Panc1 (cell line): ENCODE measurements at regions not wholly inside any gene's neighbourhood (a gene's known extent, or its start where the extent isn't known, plus 50 kb on each side); places are given as distances from the start of the nearest gene placed in this dataset.

Source experiments
- ATAC-seq: fragments of 200-7000 bp; cut with Tn5 transposase; 2 replicates; pipeline ENCODE4 v1.9.1; 2020; ENCODE audit warnings: mild to moderate bottlenecking, moderate library complexity
- BruUV-seq: library from RNA; stranded (reverse); fragments of 400-500 nt; replicated peaks from 2 replicates; lab custom pipeline; 2021; lab: Mats Ljungman, UMichigan
- CTCF ChIA-PET: fragments of 300-600 bp; sonication (Branson Sonifier 250); formaldehyde crosslinking; loops from one replicate; lab custom pipeline; 2022; ENCODE audit warnings: antibody characterized with exemption; lab: Charles Lee
- POLR2A ChIA-PET: fragments of 300-600 bp; sonication (Branson Sonifier 250); formaldehyde crosslinking; loops from one replicate; lab custom pipeline; 2022; ENCODE audit warnings: antibody characterized with exemption; lab: Charles Lee
- DNase-seq: peaks from one replicate; pipeline ENCODE4 v3.0.0-alpha.2; 2010; ENCODE audit warnings: low read depth, low spot score
- H3K27ac ChIP-seq: 2 replicates; pipeline ENCODE4 v1.5.1; 2011; ENCODE audit warnings: mild to moderate bottlenecking, low read length, inconsistent platforms
- H3K27me3 ChIP-seq: fragments of 200-500 bp; sonication (Bioruptor generic); 2 replicates; pipeline ENCODE4 v1.6.0; 2014; ENCODE audit warnings: low read length, inconsistent platforms; ENCODE audit not compliant: control insufficient read depth, insufficient read depth
- H3K36me3 ChIP-seq: fragments of 200-500 bp; sonication (Bioruptor generic); 2 replicates; pipeline ENCODE4 v1.5.1; 2014; ENCODE audit warnings: inconsistent platforms, mild to moderate bottlenecking, low read length, moderate library complexity; ENCODE audit not compliant: control insufficient read depth, insufficient read depth
- H3K4me1 ChIP-seq: 2 replicates; pipeline ENCODE4 v1.5.1; 2011; ENCODE audit warnings: inconsistent platforms, mild to moderate bottlenecking, low read length, moderate library complexity; ENCODE audit not compliant: control insufficient read depth, insufficient read depth
- H3K4me3 ChIP-seq, 2 experiments: 2 replicates each; pipeline ENCODE4 v1.5.1; 2011 to 2012; ENCODE audit warnings: low read depth in 2 of 2, low read length in 2 of 2, mild to moderate bottlenecking in 2 of 2, inconsistent platforms in 1 of 2, moderate library complexity in 1 of 2
- H3K9me3 ChIP-seq: fragments of 200-500 bp; sonication (Bioruptor generic); 2 replicates; pipeline ENCODE4 v1.5.1; 2014; ENCODE audit warnings: low read depth, mild to moderate bottlenecking, inconsistent platforms, low read length, moderate library complexity; ENCODE audit not compliant: control insufficient read depth, insufficient read depth
- POLR2AphosphoS5 ChIP-seq: IDR thresholded peaks from 2 replicates; pipeline ENCODE4 v1.6.1; 2012; ENCODE audit warnings: mild to moderate bottlenecking, low read depth, low read length, moderate library complexity
- SIN3A ChIP-seq: IDR thresholded peaks from 2 replicates; pipeline ENCODE4 v1.6.1; 2012; ENCODE audit warnings: low read depth, mild to moderate bottlenecking, low read length, moderate library complexity, borderline replicate concordance; ENCODE audit not compliant: insufficient read depth
- TCF7L2 ChIP-seq: IDR thresholded peaks from 2 replicates; pipeline ENCODE4 v1.6.1; 2011; ENCODE audit warnings: mild to moderate bottlenecking, low read depth, low read length, inconsistent platforms
- in situ Hi-C: cut with HindIII; loops from 2 replicates; pipeline ENCODE4 v1.10.0; 2016; ENCODE audit warnings: low sequenced_read_pairs, low pct_unique_long_range_greater_than_20kb
- intact Hi-C: fragments of 100-400 bp; cut with micrococcal nuclease; formaldehyde crosslinking; loops from one replicate; pipeline ENCODE4 v1.10.0; 2022; ENCODE audit not compliant: unreplicated experiment
- TF ChIP-seq, protein P1 (sequence below), 2 experiments: IDR thresholded peaks; 2 replicates each; pipeline ENCODE4 v1.6.1; 2011 to 2012; ENCODE audit warnings: low read depth in 2 of 2, control low read depth in 1 of 2, low read length in 1 of 2, mild to moderate bottlenecking in 1 of 2, moderate library complexity in 1 of 2; ENCODE audit not compliant: insufficient read depth in 1 of 2
- TF ChIP-seq, protein P2 (sequence below): fragments of 450-650 bp; IDR thresholded peaks from 2 replicates; pipeline ENCODE4 v1.5.1; 2017; ENCODE audit warnings: mild to moderate bottlenecking

DNA sequence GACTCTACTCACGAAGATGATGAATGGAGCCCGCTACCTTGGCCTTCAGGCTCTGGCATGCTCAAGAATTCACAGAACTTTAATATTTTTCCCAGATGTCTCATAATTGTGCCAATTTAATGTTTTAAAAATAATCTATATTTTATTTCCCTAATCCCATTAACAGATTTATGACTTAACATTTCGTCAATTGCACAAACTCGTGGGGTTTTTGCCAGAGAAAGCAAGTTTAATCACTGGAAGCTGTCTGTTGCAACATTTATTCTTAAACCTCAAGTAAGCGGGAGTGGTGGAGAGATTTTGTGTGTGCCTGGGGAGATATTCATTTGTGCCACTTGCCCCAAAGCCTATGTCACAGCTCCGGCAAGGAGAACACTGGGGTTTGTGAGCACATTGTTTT lies 117.9 kb downstream of the TEX36 start:
- ATAC-seq (no peak), DNase-seq (no peak)
- no TSS peak for BruUV-seq
- no peak overlapping the region for H3K27ac ChIP-seq
- H3K4me3 ChIP-seq, result no peak overlapping the region
- ChIA-PET POLR2A (no interaction called here), CTCF (no interaction called here)
- TF ChIP-seq, protein P1, sequence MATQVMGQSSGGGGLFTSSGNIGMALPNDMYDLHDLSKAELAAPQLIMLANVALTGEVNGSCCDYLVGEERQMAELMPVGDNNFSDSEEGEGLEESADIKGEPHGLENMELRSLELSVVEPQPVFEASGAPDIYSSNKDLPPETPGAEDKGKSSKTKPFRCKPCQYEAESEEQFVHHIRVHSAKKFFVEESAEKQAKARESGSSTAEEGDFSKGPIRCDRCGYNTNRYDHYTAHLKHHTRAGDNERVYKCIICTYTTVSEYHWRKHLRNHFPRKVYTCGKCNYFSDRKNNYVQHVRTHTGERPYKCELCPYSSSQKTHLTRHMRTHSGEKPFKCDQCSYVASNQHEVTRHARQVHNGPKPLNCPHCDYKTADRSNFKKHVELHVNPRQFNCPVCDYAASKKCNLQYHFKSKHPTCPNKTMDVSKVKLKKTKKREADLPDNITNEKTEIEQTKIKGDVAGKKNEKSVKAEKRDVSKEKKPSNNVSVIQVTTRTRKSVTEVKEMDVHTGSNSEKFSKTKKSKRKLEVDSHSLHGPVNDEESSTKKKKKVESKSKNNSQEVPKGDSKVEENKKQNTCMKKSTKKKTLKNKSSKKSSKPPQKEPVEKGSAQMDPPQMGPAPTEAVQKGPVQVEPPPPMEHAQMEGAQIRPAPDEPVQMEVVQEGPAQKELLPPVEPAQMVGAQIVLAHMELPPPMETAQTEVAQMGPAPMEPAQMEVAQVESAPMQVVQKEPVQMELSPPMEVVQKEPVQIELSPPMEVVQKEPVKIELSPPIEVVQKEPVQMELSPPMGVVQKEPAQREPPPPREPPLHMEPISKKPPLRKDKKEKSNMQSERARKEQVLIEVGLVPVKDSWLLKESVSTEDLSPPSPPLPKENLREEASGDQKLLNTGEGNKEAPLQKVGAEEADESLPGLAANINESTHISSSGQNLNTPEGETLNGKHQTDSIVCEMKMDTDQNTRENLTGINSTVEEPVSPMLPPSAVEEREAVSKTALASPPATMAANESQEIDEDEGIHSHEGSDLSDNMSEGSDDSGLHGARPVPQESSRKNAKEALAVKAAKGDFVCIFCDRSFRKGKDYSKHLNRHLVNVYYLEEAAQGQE (IDR thresholded peaks at IDR 0.05; ENCODE audit: insufficient read depth in 1 of 2, low read depth in 2 of 2, low read length in 1 of 2), result no peak
- TF ChIP-seq SIN3A (no peak), TCF7L2 (no peak), POLR2AphosphoS5 (no peak)
- TF ChIP-seq, protein P2, sequence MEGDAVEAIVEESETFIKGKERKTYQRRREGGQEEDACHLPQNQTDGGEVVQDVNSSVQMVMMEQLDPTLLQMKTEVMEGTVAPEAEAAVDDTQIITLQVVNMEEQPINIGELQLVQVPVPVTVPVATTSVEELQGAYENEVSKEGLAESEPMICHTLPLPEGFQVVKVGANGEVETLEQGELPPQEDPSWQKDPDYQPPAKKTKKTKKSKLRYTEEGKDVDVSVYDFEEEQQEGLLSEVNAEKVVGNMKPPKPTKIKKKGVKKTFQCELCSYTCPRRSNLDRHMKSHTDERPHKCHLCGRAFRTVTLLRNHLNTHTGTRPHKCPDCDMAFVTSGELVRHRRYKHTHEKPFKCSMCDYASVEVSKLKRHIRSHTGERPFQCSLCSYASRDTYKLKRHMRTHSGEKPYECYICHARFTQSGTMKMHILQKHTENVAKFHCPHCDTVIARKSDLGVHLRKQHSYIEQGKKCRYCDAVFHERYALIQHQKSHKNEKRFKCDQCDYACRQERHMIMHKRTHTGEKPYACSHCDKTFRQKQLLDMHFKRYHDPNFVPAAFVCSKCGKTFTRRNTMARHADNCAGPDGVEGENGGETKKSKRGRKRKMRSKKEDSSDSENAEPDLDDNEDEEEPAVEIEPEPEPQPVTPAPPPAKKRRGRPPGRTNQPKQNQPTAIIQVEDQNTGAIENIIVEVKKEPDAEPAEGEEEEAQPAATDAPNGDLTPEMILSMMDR, result no peak
- no peaks in the 10 kb centered on the region for H3K4me1 ChIP-seq
- in situ Hi-C loops (no loop called here), intact Hi-C loops (loop anchor here (5.0 kb wide), 1 partner anchor 523 kb away; no protein-coding TSS in a partner anchor)
- H3K9me3 ChIP-seq, result no peaks in the 10 kb centered on the region
- H3K36me3 ChIP-seq, result no peaks in the 10 kb centered on the region
- peaks cover 13% of the 10 kb centered on the region for H3K27me3 ChIP-seq

DNA sequence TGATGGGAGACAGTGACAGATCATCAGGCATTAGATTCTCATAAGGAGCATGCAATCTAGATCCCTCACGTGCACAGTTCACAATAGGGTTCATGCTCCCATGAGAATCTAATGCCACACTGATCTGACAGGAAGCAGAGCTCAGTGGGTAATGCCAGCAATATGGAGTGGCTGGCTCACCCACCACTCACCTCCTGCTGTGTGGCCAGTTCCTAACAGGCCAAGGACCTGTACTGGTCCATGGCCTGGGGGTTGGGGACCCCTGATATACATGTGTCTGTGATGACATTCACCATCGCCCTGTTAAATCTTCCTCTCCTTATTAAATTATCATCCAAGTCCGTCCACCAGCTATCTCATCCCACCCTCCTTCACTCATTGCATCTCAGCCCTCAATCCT lies 118.4 kb downstream of the TEX36 start:
- intact Hi-C loops (no loop called here), in situ Hi-C loops (no loop called here)
- H3K27ac ChIP-seq, result no peak overlapping the region
- BruUV-seq, result no TSS peak
- no peaks in the 10 kb centered on the region for H3K36me3 ChIP-seq
- POLR2A ChIA-PET, result no interaction called here
- TF ChIP-seq SIN3A (no peak), TCF7L2 (no peak), POLR2AphosphoS5 (no peak)
- TF ChIP-seq, protein P1 (IDR thresholded peaks at IDR 0.05; ENCODE audit: insufficient read depth in 1 of 2, low read depth in 2 of 2, low read length in 1 of 2), result no peak
- TF ChIP-seq, protein P2, result no peak
- DNase-seq, result no peak
- CTCF ChIA-PET, result no interaction called here
- no peak overlapping the region for H3K4me3 ChIP-seq
- H3K4me1 ChIP-seq, result no peaks in the 10 kb centered on the region
- H3K27me3 ChIP-seq, result peaks cover 13% of the 10 kb centered on the region
- no peak for ATAC-seq
- no peaks in the 10 kb centered on the region for H3K9me3 ChIP-seq
